IMR-90 (cell line): ENCODE measurements at regions not wholly inside any gene's neighbourhood (a gene's known extent, or its start where the extent isn't known, plus 50 kb on each side); places are given as distances from the start of the nearest gene placed in this dataset.

Source experiments
- ATAC-seq: fragments of 200-7000 bp; cut with Tn5 transposase; 2 replicates; pipeline ENCODE4 v1.9.1; 2020; ENCODE audit warnings: low read depth, mild to moderate bottlenecking, moderate library complexity
- BruUV-seq: library from RNA; stranded (reverse); fragments of 400-500 nt; replicated peaks from 2 replicates; lab custom pipeline; 2021; lab: Mats Ljungman, UMichigan
- CTCF ChIA-PET: fragments of 300-600 bp; formaldehyde crosslinking; extraction: SDS; loops from one replicate; lab custom pipeline; 2021; ENCODE audit warnings: antibody characterized with exemption; lab: Yijun Ruan, JAX
- POLR2A ChIA-PET: fragments of 300-600 bp; sonication (Branson Sonifier 250); formaldehyde crosslinking; loops from one replicate; lab custom pipeline; 2022; ENCODE audit warnings: antibody characterized with exemption; ENCODE audit not compliant: unreplicated experiment; lab: Charles Lee
- DNase-seq: peaks from one replicate; pipeline ENCODE4 v3.0.0; 2013
- H2AFZ ChIP-seq: replicated peaks from 2 replicates; pipeline ENCODE3; 2013; ENCODE audit warnings: low read length, mild to moderate bottlenecking; ENCODE audit not compliant: poor library complexity
- H2AK5ac ChIP-seq: 2 replicates; pipeline ENCODE4 v1.6.1; 2013; ENCODE audit warnings: low read depth, low read length, inconsistent platforms
- H2AK9ac ChIP-seq: replicated peaks from 2 replicates; pipeline ENCODE3; 2013; ENCODE audit warnings: mild to moderate bottlenecking, low read depth, low read length, moderate library complexity; ENCODE audit not compliant: poor library complexity
- H2BK120ac ChIP-seq: 2 replicates; pipeline ENCODE4 v1.6.1; 2013; ENCODE audit warnings: low read depth, low read length, inconsistent platforms
- H2BK15ac ChIP-seq: 3 replicates; pipeline ENCODE4 v1.6.1; 2013; ENCODE audit warnings: low read depth, low read length, inconsistent platforms
- H2BK20ac ChIP-seq: 2 replicates; pipeline ENCODE4 v1.6.1; 2013; ENCODE audit warnings: low read depth, mild to moderate bottlenecking, inconsistent platforms, low read length, moderate library complexity
- H2BK5ac ChIP-seq: 2 replicates; pipeline ENCODE4 v1.6.1; 2013; ENCODE audit warnings: mild to moderate bottlenecking, low read depth, low read length, inconsistent platforms; ENCODE audit not compliant: poor library complexity, severe bottlenecking
- H3K14ac ChIP-seq: replicated peaks from 2 replicates; pipeline ENCODE4 v1.6.1; 2013; ENCODE audit warnings: low read depth, low read length, inconsistent platforms
- H3K18ac ChIP-seq: 2 replicates; pipeline ENCODE4 v1.6.1; 2013; ENCODE audit warnings: low read depth, low read length, control low read depth
- H3K23ac ChIP-seq: 2 replicates; pipeline ENCODE4 v1.6.1; 2013; ENCODE audit warnings: low read depth, low read length, inconsistent platforms
- H3K27ac ChIP-seq: 2 replicates; pipeline ENCODE4 v1.5.1; 2013; ENCODE audit warnings: mild to moderate bottlenecking, control low read depth, low read length; ENCODE audit not compliant: insufficient read depth
- H3K27me3 ChIP-seq: 2 replicates; pipeline ENCODE4 v1.6.1; 2013; ENCODE audit warnings: low read length; ENCODE audit not compliant: control insufficient read depth, insufficient read depth
- H3K36me3 ChIP-seq: 2 replicates; pipeline ENCODE4 v1.6.1; 2013; ENCODE audit warnings: low read length, mixed read lengths; ENCODE audit not compliant: control insufficient read depth, insufficient read depth
- H3K4ac ChIP-seq: 2 replicates; pipeline ENCODE4 v1.6.1; 2013; ENCODE audit warnings: low read depth, low read length, inconsistent platforms
- H3K4me1 ChIP-seq: 2 replicates; pipeline ENCODE4 v1.6.1; 2013; ENCODE audit warnings: low read length, mixed read lengths; ENCODE audit not compliant: control insufficient read depth, insufficient read depth
- H3K4me2 ChIP-seq: 2 replicates; pipeline ENCODE4 v1.6.1; 2013; ENCODE audit warnings: low read depth, mild to moderate bottlenecking, control low read depth, low read length, moderate library complexity
- H3K4me3 ChIP-seq: 2 replicates; pipeline ENCODE4 v1.5.1; 2013; ENCODE audit warnings: low read depth, mild to moderate bottlenecking, control low read depth, low read length, moderate library complexity; ENCODE audit not compliant: insufficient read depth
- H3K56ac ChIP-seq: 2 replicates; pipeline ENCODE4 v1.6.1; 2013; ENCODE audit warnings: low read length, inconsistent platforms; ENCODE audit not compliant: insufficient read depth; ENCODE audit errors: extremely low read depth
- H3K79me1 ChIP-seq, 2 experiments: 2 replicates each; pipeline ENCODE4 v1.6.1; 2013; ENCODE audit warnings: low read length in 2 of 2, inconsistent platforms in 1 of 2, low read depth in 1 of 2
- H3K9ac ChIP-seq: 2 replicates; pipeline ENCODE4 v1.6.1; 2013; ENCODE audit warnings: low read depth, low read length, control low read depth
- H3K9me1 ChIP-seq: 2 replicates; pipeline ENCODE4 v1.6.1; 2013; ENCODE audit warnings: low read length, inconsistent platforms; ENCODE audit not compliant: insufficient read depth
- H3K9me3 ChIP-seq: 2 replicates; pipeline ENCODE4 v1.6.1; 2013; ENCODE audit warnings: low read length; ENCODE audit not compliant: control insufficient read depth, insufficient read depth
- H4K20me1 ChIP-seq: 2 replicates; pipeline ENCODE4 v1.6.1; 2013; ENCODE audit warnings: low read length, inconsistent platforms; ENCODE audit not compliant: insufficient read depth
- H4K5ac ChIP-seq: 2 replicates; pipeline ENCODE4 v1.6.1; 2013; ENCODE audit warnings: mild to moderate bottlenecking, low read depth, low read length, control low read depth
- H4K8ac ChIP-seq, 2 experiments: 2 replicates each; pipeline ENCODE4 v1.6.1; 2013; ENCODE audit warnings: low read depth in 2 of 2, low read length in 2 of 2, control low read depth in 1 of 2, inconsistent platforms in 1 of 2
- H4K91ac ChIP-seq: 2 replicates; pipeline ENCODE4 v1.6.1; 2013; ENCODE audit warnings: low read depth, low read length, inconsistent platforms; ENCODE audit not compliant: insufficient read depth
- BHLHE40 ChIP-seq: fragments of 150-350 bp; IDR thresholded peaks from 2 replicates; pipeline ENCODE4 v1.6.1; 2016; ENCODE audit warnings: mild to moderate bottlenecking, low read depth, low read length
- CEBPB ChIP-seq: IDR thresholded peaks from 2 replicates; pipeline ENCODE4 v1.6.1; 2012; ENCODE audit warnings: low read depth, low read length, improper control_type of control experiment
- CHD1 ChIP-seq: IDR thresholded peaks from 2 replicates; pipeline ENCODE4 v1.6.1; 2012; ENCODE audit warnings: low read depth, low read length, improper control_type of control experiment
- CTCF ChIP-seq: conservative IDR thresholded peaks from 2 replicates; pipeline ENCODE4 v1.5.1; 2012; ENCODE audit warnings: mild to moderate bottlenecking, low read depth, low read length, improper control_type of control experiment
- ELK1 ChIP-seq: fragments of 150-350 bp; IDR thresholded peaks from 2 replicates; pipeline ENCODE4 v1.6.1; 2016; ENCODE audit warnings: low read depth, mild to moderate bottlenecking, low read length, moderate library complexity, borderline replicate concordance
- FOS ChIP-seq: fragments of 150-350 bp; IDR thresholded peaks from 2 replicates; pipeline ENCODE4 v1.6.1; 2016; ENCODE audit warnings: low read depth, low read length
- MAFK ChIP-seq: IDR thresholded peaks from 2 replicates; pipeline ENCODE4 v1.6.1; 2012; ENCODE audit warnings: low read depth, low read length, improper control_type of control experiment
- MAZ ChIP-seq: IDR thresholded peaks from 2 replicates; pipeline ENCODE4 v1.6.1; 2012; ENCODE audit warnings: low read depth, mild to moderate bottlenecking, low read length, improper control_type of control experiment, moderate library complexity, borderline replicate concordance
- MXI1 ChIP-seq: IDR thresholded peaks from 2 replicates; pipeline ENCODE4 v1.6.1; 2012; ENCODE audit warnings: low read depth, mild to moderate bottlenecking, low read length, moderate library complexity, borderline replicate concordance
- NFE2L2 ChIP-seq: fragments of 150-350 bp; IDR thresholded peaks from 2 replicates; pipeline ENCODE4 v1.6.1; 2016; ENCODE audit warnings: low read depth, mild to moderate bottlenecking, low read length
- POLR2A ChIP-seq: IDR thresholded peaks from 2 replicates; pipeline ENCODE4 v1.6.1; 2012; ENCODE audit warnings: mild to moderate bottlenecking, low read depth, low read length
- RAD21 ChIP-seq: IDR thresholded peaks from 2 replicates; pipeline ENCODE4 v1.6.1; 2012; ENCODE audit warnings: low read length, improper control_type of control experiment
- RCOR1 ChIP-seq: IDR thresholded peaks from 2 replicates; pipeline ENCODE4 v1.6.1; 2012; ENCODE audit warnings: mild to moderate bottlenecking, low read length, improper control_type of control experiment; ENCODE audit not compliant: insufficient replicate concordance
- RFX5 ChIP-seq: IDR thresholded peaks from 2 replicates; pipeline ENCODE4 v1.8.0; 2012; ENCODE audit warnings: low read depth, mild to moderate bottlenecking, low read length, moderate library complexity
- SMC3 ChIP-seq: fragments of 150-350 bp; IDR thresholded peaks from 2 replicates; pipeline ENCODE4 v1.6.1; 2016; ENCODE audit warnings: low read depth, mild to moderate bottlenecking, antibody characterized with exemption, low read length, moderate library complexity
- USF2 ChIP-seq: fragments of 150-350 bp; IDR thresholded peaks from 2 replicates; pipeline ENCODE4 v1.6.1; 2017; ENCODE audit warnings: mild to moderate bottlenecking, antibody characterized with exemption, low read length, low read depth
- WGBS, 2 experiments: methylation state at CpG; one replicate each; pipeline versions ENCODE4 v1.1.5 to v1.1.7; 2013; ENCODE audit warnings: missing lambda C conversion rate in 2 of 2; ENCODE audit not compliant: insufficient read length in 1 of 2; ENCODE audit errors: extremely low coverage in 2 of 2; 5-methylcytosine and 5-hydroxymethylcytosine counted together
- dilution Hi-C: fragments of 300-500 bp; cut with HindIII; formaldehyde crosslinking; loops from one replicate; pipeline ENCODE4 v1.14.3; 2018; ENCODE audit warnings: low sequenced_read_pairs; ENCODE audit not compliant: unreplicated experiment
- in situ Hi-C: fragments of 300-500 bp; cut with MboI; formaldehyde crosslinking; loops from 3 replicates; pipeline ENCODE4 v1.14.3; 2019; ENCODE audit warnings: low sequenced_read_pairs, inconsistent platforms, mixed read lengths
- intact Hi-C: fragments of 100-400 bp; cut with micrococcal nuclease; formaldehyde crosslinking; loops from 2 replicates; pipeline ENCODE4 v1.10.0; 2022

GRCh38 chr14:35180179-35180578 lies 57.8 kb downstream of the PRORP start:
- Histone ChIP-seq H3K18ac (no peak overlapping the region), H2AK5ac (no peak overlapping the region), H2BK5ac (no peak overlapping the region), H3K4me1 (no peaks in the 10 kb centered on the region), H4K20me1 (no peaks in the 10 kb centered on the region), H3K27me3 (no peaks in the 10 kb centered on the region), H2BK20ac (no peak overlapping the region), H3K27ac (no peak overlapping the region), H4K8ac (no peak overlapping the region), H3K4me2 (no peak overlapping the region), H3K36me3 (no peaks in the 10 kb centered on the region), H3K23ac (no peak overlapping the region), H4K5ac (no peak overlapping the region), H4K91ac (no peak overlapping the region), H2AK9ac (no peak overlapping the region), H3K79me1 (no peaks in the 10 kb centered on the region), H3K9ac (no peak overlapping the region), H3K4me3 (no peak overlapping the region), H3K9me3 (no peaks in the 10 kb centered on the region), H3K56ac (no peak overlapping the region), H2BK120ac (no peak overlapping the region), H3K4ac (no peak overlapping the region), H2BK15ac (no peak overlapping the region), H2AFZ (no peak overlapping the region), H3K9me1 (no peaks in the 10 kb centered on the region), H3K14ac (no peak overlapping the region)
- BruUV-seq = no TSS peak
- WGBS, 2 experiments = no CpG with 5 or more reads among the region's 7 CpGs
- POLR2A ChIA-PET = no interaction called here
- DNase-seq (no peak), ATAC-seq (no peak)
- intact Hi-C loops (no loop called here), dilution Hi-C loops (no loop called here), in situ Hi-C loops (no loop called here)
- CTCF ChIA-PET = no interaction called here
- TF ChIP-seq CTCF (no peak), MAZ (no peak), MXI1 (no peak), NFE2L2 (no peak), RFX5 (no peak), CHD1 (no peak), ELK1 (no peak), SMC3 (no peak), FOS (no peak), CEBPB (no peak), MAFK (no peak), POLR2A (no peak), USF2 (no peak), BHLHE40 (no peak), RCOR1 (no peak), RAD21 (no peak)
